GM12864 (cell line): ENCODE measurements at regions not wholly inside any gene's neighbourhood (a gene's known extent, or its start where the extent isn't known, plus 50 kb on each side); places are given as distances from the start of the nearest gene placed in this dataset.
"Not testable (repeated sequence)": the region's sequence is repeated elsewhere in the genome, so short reads cannot be mapped to it uniquely, and the experiment has no call there.

Experiments
- DNase-seq: peaks from one replicate; pipeline ENCODE4 v3.0.0-alpha.2; 2011; ENCODE audit warnings: low read depth
- H3K4me3 ChIP-seq: 2 replicates; pipeline ENCODE4 v1.5.1; 2011; ENCODE audit warnings: mild to moderate bottlenecking, low read depth, low read length, control low read depth

GRCh38 chr1:206310948-206311347 is 107.6 kb downstream of the SRGAP2 start:
- DNase-seq, H3K4me3 ChIP-seq: not testable (repeated sequence)

GRCh38 chr1:206311611-206312273 is 108.4 kb downstream of the SRGAP2 start:
- DNase-seq, H3K4me3 ChIP-seq: not testable (repeated sequence)

DNA sequence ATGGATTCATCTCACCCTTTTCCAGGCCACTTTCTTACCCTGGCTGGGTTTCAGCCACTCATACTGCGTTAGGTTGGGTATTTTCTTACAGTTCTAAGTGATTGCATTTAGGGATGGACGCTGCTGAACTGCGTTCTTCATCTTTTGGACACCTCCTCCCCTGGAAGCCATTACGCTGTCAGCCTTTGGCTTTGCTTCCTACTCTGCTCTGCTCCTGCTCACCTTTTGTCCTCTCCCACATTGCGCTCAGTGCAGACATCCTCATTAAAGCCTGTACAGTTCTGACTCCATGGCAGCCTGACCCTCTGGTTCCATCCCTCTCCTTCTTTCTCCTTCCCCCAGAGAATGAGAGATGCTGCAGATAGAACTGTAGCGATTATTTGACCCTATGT is 108.9 kb downstream of the SRGAP2 start:
- not testable (repeated sequence) for DNase-seq, H3K4me3 ChIP-seq

- DNase-seq, H3K4me3 ChIP-seq: not testable (repeated sequence)
Measured at GRCh38 chr1:206314951-206315636, 111.8 kb downstream of the SRGAP2 start.

DNA sequence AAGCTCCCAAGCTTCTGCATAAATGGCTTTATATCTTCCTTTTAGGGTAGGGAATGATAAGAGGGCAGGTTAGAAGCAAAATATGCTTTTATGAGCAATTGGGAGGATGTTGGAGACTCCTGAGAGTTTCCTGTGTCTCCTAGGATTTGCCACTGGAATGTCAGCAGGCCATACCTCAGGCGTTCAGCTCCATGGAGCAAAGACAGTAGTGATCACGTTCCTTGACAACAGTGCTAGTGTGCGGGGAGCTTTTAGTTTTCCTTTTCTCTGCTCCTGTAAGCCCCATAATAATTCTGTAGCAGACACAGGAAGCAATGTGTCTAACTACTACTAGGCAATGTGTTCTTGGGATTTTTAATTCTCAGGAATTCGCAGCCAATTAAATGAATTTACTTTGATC is 113.6 kb downstream of the SRGAP2 start:
- not testable (repeated sequence) for H3K4me3 ChIP-seq, DNase-seq

DNA sequence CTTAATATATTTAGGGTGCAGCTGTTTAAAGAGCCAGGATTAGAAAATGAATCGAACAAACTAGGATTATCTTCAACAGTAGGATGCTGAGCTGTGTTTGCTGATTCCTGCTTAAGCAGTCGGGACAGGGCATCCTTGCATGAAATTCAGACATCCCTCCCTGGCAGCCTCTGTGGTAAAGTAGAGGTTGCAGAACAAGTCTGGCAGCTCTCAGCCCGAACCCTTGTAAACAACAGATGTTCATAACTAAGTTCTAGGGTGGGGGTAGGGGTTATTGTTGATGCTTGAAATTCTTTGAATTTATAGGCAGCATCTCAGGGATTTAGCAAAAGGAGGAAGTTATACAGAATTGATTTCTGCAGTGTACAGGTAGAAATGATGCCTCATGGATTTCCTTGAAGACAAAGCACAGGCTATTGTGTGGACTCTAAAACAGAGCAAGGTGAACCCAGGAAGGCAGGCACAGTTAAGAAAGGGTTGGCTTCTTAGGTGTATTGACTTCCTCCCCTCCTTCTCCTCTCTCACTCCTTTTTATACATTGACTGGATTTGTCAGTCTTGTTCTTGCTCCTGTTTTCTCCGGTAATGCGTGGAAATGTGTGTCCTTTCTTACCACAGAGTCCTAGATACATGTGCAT is 114.7 kb downstream of the SRGAP2 start:
- not testable (repeated sequence) for DNase-seq, H3K4me3 ChIP-seq

GRCh38 chr1:206320227-206320626 is 116.9 kb downstream of the SRGAP2 start:
- not testable (repeated sequence) for H3K4me3 ChIP-seq, DNase-seq

DNA sequence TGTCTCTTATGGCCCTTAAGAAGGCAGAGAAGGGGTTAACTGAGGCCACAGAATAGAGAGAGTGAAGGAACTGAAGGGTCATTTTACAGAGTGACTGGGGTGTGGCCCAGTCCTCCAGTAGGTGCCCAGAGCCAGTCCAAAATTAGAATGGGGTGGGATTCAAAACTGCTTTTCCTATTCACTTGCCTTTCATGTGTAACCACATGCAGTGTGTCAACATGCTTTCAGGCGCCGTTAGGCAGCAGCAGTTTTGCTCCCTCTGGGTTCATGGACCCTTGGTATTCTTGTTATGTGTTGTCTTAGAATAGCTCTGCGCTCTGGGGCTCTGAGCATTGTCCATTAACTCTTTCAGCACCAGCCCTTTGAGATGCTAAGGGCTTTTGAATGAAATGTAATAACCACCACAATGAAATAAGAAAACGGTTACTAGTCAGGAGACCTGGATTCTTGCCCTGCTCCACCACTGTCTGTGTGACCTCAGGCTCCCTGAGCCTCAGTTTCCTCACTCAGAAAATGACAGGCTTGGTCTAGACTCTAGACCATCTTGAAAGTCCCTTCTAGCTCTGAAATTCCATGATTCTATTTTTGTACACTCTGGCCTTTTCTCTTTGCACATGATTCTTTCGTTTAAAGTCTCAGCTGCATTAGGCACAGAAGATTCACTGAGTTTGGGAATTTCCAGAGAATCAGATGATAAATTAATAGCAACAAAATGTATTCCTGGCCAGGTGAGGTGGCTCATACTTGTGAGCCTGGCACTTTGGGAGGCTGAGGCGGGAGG is 123.0 kb downstream of the SRGAP2 start:
- DNase-seq, H3K4me3 ChIP-seq: not testable (repeated sequence)

GRCh38 chr1:206331597-206331996 is 128.3 kb downstream of the SRGAP2 start:
- DNase-seq, H3K4me3 ChIP-seq: not testable (repeated sequence)

DNA sequence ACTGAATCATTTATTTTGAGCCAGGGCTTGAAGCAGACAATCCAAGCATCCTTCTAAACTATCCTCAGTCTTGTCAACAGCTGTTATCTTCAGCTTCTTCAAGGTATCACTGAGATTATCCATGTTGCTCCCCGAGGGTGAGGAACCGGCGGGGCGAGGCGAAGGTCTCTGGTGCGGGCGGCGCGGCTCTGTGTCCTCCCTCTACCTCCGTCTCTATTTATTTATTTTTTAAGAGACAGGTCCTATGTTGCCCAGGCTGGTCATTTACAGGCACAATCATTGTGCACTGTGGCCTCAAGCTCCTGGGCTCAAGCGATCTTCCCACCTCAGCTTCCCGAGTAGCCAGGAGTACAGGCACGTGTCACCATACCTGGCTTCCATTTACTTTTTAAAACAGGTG is 130.0 kb downstream of the SRGAP2 start:
- not testable (repeated sequence) for DNase-seq, H3K4me3 ChIP-seq

- not testable (repeated sequence) for H3K4me3 ChIP-seq, DNase-seq
Measured at GRCh38 chr1:206333897-206334296, 130.6 kb downstream of the SRGAP2 start.

DNA sequence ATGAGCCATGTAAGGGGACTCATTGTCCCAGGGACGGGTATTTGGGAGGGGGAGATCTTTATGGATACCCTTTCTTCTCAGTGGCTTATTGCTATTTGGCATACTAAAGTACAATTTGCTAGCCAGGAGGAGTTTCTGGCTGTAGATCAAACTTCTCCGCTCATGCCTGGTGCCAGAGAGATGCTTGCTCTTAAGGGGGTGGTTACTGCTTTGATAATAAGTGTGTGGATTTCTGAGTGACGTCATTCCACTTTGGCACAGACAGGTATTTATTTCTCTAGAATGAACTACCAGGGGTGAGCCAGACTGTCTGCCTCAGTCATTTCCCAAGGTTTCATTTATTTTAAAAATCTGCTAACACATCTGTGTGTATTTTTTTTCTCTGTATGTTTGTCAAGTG is 131.1 kb downstream of the SRGAP2 start:
- not testable (repeated sequence) for H3K4me3 ChIP-seq, DNase-seq

- not testable (repeated sequence) for DNase-seq, H3K4me3 ChIP-seq
Measured at GRCh38 chr1:206335162-206335561, 131.8 kb downstream of the SRGAP2 start.

- not testable (repeated sequence) for H3K4me3 ChIP-seq, DNase-seq
Measured at GRCh38 chr1:206335875-206336846, 132.8 kb downstream of the SRGAP2 start.

GRCh38 chr1:206337024-206337423 is 133.3 kb upstream of the IKBKE start:
- DNase-seq, H3K4me3 ChIP-seq: not testable (repeated sequence)

GRCh38 chr1:206350493-206351275 is 119.6 kb upstream of the IKBKE start:
- H3K4me3 ChIP-seq, DNase-seq: not testable (repeated sequence)

DNA sequence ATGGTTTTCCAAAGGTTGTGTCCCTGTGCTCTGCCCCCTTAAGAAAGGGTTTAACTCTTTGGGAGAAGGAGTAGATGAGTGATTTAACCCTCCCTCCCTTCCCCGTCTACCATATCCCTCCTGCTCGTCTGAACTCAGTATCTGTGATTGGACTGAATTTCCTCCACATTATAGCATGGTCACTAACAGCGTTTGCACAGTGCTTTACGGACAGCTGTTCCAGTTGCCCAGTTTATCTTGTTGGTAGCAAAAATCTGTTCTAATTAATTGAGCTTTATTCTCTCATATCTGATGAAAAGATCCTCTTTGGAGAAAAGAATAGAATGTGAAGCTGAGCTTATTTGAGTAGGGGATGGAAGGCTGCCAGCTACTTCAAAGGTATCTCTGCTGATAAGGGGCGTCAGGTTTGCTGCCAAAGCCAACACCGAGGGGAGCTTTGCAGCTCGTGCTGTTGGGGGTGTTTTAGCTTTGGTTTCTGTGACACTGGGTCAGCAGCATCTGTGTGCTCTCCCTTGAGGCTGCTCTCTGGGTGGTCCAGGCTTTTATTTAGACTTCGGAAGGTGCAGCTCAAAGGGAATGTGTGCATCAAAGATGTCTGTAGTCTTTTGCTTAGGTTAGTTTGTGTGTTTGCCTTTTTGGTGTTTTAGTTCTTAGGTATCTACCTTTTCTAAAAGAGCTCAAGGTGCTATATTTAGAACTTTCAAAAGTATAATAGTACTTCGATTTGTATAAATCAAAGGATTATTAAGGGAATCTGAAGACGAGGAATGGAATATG is 118.8 kb upstream of the IKBKE start:
- not testable (repeated sequence) for H3K4me3 ChIP-seq, DNase-seq
